ENCODE measurements at regions not wholly inside any gene's neighbourhood (a gene's known extent, or its start where the extent isn't known, plus 50 kb on each side); places are given as distances from the start of the nearest gene placed in this dataset.

DNA sequence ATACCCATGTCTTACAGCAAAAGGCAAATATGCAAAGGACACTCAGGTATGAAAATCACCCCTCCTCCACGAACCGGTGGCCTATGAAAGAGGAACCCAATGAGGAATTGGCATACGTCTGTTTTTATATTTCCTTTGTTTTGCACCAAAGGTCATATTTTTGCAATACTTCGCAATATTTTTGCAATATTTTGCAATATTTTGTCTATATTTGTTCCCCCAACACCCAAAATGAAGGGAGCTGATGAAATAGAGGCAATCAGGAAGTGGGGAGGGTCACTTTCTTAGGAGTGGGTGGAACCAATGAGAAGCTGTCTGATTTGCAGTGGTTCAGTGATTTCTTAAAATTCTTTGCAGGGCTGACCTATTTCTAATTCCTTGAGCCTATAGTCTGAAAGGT is 296.8 kb upstream of the TSHZ2 start:
- 64% methylated on average over 4 of the region's 4 CpGs for WGBS
- TF ChIP-seq, protein P1, sequence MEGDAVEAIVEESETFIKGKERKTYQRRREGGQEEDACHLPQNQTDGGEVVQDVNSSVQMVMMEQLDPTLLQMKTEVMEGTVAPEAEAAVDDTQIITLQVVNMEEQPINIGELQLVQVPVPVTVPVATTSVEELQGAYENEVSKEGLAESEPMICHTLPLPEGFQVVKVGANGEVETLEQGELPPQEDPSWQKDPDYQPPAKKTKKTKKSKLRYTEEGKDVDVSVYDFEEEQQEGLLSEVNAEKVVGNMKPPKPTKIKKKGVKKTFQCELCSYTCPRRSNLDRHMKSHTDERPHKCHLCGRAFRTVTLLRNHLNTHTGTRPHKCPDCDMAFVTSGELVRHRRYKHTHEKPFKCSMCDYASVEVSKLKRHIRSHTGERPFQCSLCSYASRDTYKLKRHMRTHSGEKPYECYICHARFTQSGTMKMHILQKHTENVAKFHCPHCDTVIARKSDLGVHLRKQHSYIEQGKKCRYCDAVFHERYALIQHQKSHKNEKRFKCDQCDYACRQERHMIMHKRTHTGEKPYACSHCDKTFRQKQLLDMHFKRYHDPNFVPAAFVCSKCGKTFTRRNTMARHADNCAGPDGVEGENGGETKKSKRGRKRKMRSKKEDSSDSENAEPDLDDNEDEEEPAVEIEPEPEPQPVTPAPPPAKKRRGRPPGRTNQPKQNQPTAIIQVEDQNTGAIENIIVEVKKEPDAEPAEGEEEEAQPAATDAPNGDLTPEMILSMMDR (IDR thresholded peaks at IDR 0.05): no peak
- TF ChIP-seq POLR2AphosphoS5 (IDR thresholded peaks at IDR 0.05) (no peak), POLR2A (IDR thresholded peaks at IDR 0.05) (no peak)
- intact Hi-C loops (cut with DNase I): no loop called here
- Histone ChIP-seq H3K27me3 (replicated peaks; ENCODE audit: insufficient read depth) (no peaks in the 10 kb centered on the region), H3K4me1 (replicated peaks) (no peaks in the 10 kb centered on the region), H3K27ac (no peak overlapping the region), H3K4me3 (no peak overlapping the region), H3K36me3 (no peaks in the 10 kb centered on the region), H3K9me3 (no peaks in the 10 kb centered on the region)
- DNase-seq (ENCODE audit: low spot score): no peak

DNA sequence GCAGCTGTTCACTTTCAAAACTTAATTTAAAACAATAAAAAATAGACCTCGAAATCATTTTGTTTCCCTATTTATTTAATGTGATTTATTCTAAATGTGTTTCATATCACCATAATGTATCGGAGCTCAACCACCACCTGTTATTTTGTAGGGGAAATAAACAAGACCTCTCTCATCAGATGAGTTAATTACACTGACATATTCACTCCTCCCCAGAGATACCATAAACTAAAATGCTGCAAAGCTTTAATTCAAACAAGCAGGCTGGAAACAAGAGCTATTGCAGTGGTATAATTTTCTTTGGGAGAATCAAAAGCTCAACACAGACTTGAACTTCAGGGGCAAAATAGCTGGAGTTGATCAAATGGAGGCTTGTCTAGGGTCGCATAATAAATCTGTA is 303.5 kb upstream of the TSHZ2 start:
- Histone ChIP-seq H3K27me3 (replicated peaks; ENCODE audit: insufficient read depth) (no peaks in the 10 kb centered on the region), H3K9me3 (no peaks in the 10 kb centered on the region), H3K36me3 (no peaks in the 10 kb centered on the region), H3K4me1 (replicated peaks) (no peaks in the 10 kb centered on the region), H3K4me3 (no peak overlapping the region), H3K27ac (no peak overlapping the region)
- no peak for DNase-seq (ENCODE audit: low spot score)
- intact Hi-C loops (cut with DNase I): no loop called here
- TF ChIP-seq, protein P1 (IDR thresholded peaks at IDR 0.05): no peak
- TF ChIP-seq POLR2AphosphoS5 (IDR thresholded peaks at IDR 0.05) (no peak), POLR2A (IDR thresholded peaks at IDR 0.05) (no peak)
- WGBS: 81% methylated on average over 3 of the region's 3 CpGs

DNA sequence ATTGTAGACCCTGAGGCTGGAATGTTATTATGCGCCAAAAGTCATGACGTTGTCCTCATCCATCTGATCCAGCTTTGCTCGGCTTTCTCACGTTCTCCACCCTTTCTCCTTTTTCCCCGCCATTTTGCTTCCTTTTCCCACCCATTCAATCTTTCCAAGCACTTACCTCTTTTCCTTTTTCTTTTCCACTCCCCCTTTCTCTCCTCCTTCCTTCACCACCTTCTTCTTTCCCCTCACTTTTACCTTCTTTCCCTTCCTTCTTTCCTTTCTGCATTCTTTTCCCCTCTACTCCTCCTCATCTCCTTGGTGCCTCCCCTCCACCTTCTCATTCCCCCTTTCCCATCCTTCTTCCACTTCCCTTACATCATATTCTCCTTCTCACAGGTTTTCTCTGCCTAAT is 304.8 kb upstream of the TSHZ2 start:
- Histone ChIP-seq H3K27me3 (replicated peaks; ENCODE audit: insufficient read depth) (no peaks in the 10 kb centered on the region), H3K9me3 (no peaks in the 10 kb centered on the region)
- 95% methylated on average over 5 of the region's 5 CpGs for WGBS

DNA sequence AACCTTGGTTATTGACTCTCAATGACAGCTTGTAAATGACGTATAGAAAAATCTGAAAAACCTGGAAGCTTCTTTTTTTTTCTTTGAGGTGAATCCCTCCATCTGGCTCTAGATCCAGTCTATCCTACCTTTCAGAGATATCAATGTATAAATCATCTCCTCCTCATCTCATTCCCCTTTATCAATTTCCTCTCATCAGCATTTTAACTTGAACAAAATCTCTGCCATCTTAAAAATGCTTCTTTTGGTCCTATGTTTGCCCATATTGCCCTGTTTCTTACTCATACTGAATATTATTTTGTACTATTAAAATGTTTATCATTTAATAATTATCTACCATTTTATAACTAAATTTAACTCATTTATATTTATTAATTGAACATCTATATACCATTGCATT is 306.7 kb upstream of the TSHZ2 start:
- Histone ChIP-seq H3K36me3 (no peaks in the 10 kb centered on the region), H3K4me1 (replicated peaks) (no peaks in the 10 kb centered on the region), H3K27me3 (replicated peaks; ENCODE audit: insufficient read depth) (no peaks in the 10 kb centered on the region), H3K27ac (no peak overlapping the region), H3K9me3 (no peaks in the 10 kb centered on the region), H3K4me3 (no peak overlapping the region)
- TF ChIP-seq, protein P1 (IDR thresholded peaks at IDR 0.05): no peak
- TF ChIP-seq POLR2A (IDR thresholded peaks at IDR 0.05) (no peak), POLR2AphosphoS5 (IDR thresholded peaks at IDR 0.05) (no peak)
- no peak for DNase-seq (ENCODE audit: low spot score)
- intact Hi-C loops (cut with DNase I): no loop called here
- WGBS: 80% methylated on average over 1 of the region's 1 CpG

More for the DNA sequence above, 304.8 kb upstream of the TSHZ2 start:
- H3K36me3 ChIP-seq: no peaks in the 10 kb centered on the region
- H3K4me3 ChIP-seq: no peak overlapping the region
- no peak overlapping the region for H3K27ac ChIP-seq
- no peaks in the 10 kb centered on the region for H3K4me1 ChIP-seq (replicated peaks)
- no peak for DNase-seq (ENCODE audit: low spot score)
- intact Hi-C loops (cut with DNase I): no loop called here
- TF ChIP-seq POLR2AphosphoS5 (IDR thresholded peaks at IDR 0.05) (no peak), POLR2A (IDR thresholded peaks at IDR 0.05) (no peak)
- TF ChIP-seq, protein P1 (IDR thresholded peaks at IDR 0.05): no peak

DNA sequence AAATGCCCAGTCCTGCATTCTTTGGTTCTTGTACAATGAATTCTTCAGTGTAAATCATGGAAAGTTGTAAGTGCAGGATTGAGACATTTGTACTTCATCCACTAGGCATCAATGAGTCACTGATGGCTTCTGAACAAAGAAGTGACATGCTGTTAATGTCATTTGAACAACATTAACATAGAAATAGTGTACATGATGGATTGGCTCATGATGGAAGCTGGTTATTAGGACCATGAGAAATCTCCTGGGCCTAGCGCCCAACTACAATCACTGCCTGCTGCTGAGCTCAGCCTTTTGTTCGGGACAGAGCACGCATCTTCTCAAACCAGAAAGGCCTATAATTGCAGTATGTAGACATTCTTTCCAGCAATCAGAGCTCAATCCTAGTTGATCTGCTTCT is 316.8 kb upstream of the TSHZ2 start:
- no peak for TF ChIP-seq POLR2AphosphoS5 (IDR thresholded peaks at IDR 0.05)
- Histone ChIP-seq H3K9me3 (no peaks in the 10 kb centered on the region), H3K4me3 (no peak overlapping the region), H3K36me3 (no peaks in the 10 kb centered on the region), H3K4me1 (replicated peaks) (no peaks in the 10 kb centered on the region), H3K27me3 (replicated peaks; ENCODE audit: insufficient read depth) (no peaks in the 10 kb centered on the region), H3K27ac (no peak overlapping the region)
- 85% methylated on average over 3 of the region's 3 CpGs for WGBS
- DNase-seq (ENCODE audit: low spot score): no peak
- intact Hi-C loops (cut with DNase I): no loop called here

Measured in prostate gland (tissue), 2 donors.